CD4-positive, CD25-positive, alpha-beta regulatory T cell (primary cell): ENCODE measurements at regions not wholly inside any gene's neighbourhood (a gene's known extent, or its start where the extent isn't known, plus 50 kb on each side); places are given as distances from the start of the nearest gene placed in this dataset.
"Not testable (repeated sequence)": the region's sequence is repeated elsewhere in the genome, so short reads cannot be mapped to it uniquely, and the experiment has no call there.

Source experiments
- ATAC-seq, 2 donors: fragments of 150-1000 bp; cut with Tn5 transposase; one replicate each; pipeline ENCODE4 v1.10.0; 2021; ENCODE audit warnings: low read depth in 2 of 2, moderate number of reproducible peaks in 2 of 2, moderate library complexity in 1 of 2
- DNase-seq, 3 donors: peaks; one replicate each; pipeline versions ENCODE4 v3.0.0 to v3.0.0-alpha.2; 2012 to 2022; ENCODE audit warnings: mixed read lengths in 1 of 3
- H3K27ac ChIP-seq: one replicate; pipeline ENCODE4 v1.7.0; 2013; ENCODE audit warnings: mild to moderate bottlenecking, low read length; ENCODE audit not compliant: insufficient read depth, poor library complexity, severe bottlenecking
- H3K27me3 ChIP-seq: one replicate; pipeline ENCODE4 v1.7.0; 2013; ENCODE audit warnings: low read length; ENCODE audit not compliant: control insufficient read depth, insufficient read depth
- H3K36me3 ChIP-seq: one replicate; pipeline ENCODE4 v1.7.0; 2013; ENCODE audit warnings: mild to moderate bottlenecking, low read length, moderate library complexity; ENCODE audit not compliant: control insufficient read depth, insufficient read depth
- H3K4me1 ChIP-seq: 2 replicates; pipeline ENCODE4 v1.7.0; 2013; ENCODE audit warnings: mild to moderate bottlenecking, low read length; ENCODE audit not compliant: insufficient read depth, control insufficient read depth, poor library complexity, severe bottlenecking
- H3K4me3 ChIP-seq: one replicate; pipeline ENCODE4 v1.7.0; 2013; ENCODE audit warnings: low read depth, mild to moderate bottlenecking, low read length, moderate library complexity
- H3K9me3 ChIP-seq, 2 experiments: 1 replicate in 1 of 2; 2 replicates in 1 of 2; pipeline ENCODE4 v1.7.0; 2013; ENCODE audit warnings: low read length in 2 of 2, mild to moderate bottlenecking in 1 of 2, moderate library complexity in 1 of 2; ENCODE audit not compliant: control insufficient read depth in 2 of 2
- H3K27ac Mint-ChIP-seq, 3 donors: one replicate each; pipeline ENCODE4 v1.8.0; 2020 to 2022; ENCODE audit warnings: mild to moderate bottlenecking in 3 of 3, mixed read lengths in 3 of 3, moderate library complexity in 2 of 3
- H3K27me3 Mint-ChIP-seq: one replicate; pipeline ENCODE4 v1.8.0; 2022; ENCODE audit warnings: mild to moderate bottlenecking, mixed read lengths
- H3K36me3 Mint-ChIP-seq: one replicate; pipeline ENCODE4 v1.8.0; 2020; ENCODE audit warnings: mixed read lengths
- H3K4me1 Mint-ChIP-seq, 4 donors: one replicate each; pipeline ENCODE4 v1.8.0; 2020 to 2022; ENCODE audit warnings: mixed read lengths in 4 of 4, mild to moderate bottlenecking in 1 of 4
- H3K4me3 Mint-ChIP-seq, 4 donors: one replicate each; pipeline ENCODE4 v1.8.0; 2020 to 2022; ENCODE audit warnings: mild to moderate bottlenecking in 4 of 4, mixed read lengths in 4 of 4, moderate library complexity in 3 of 4
- H3K9me3 Mint-ChIP-seq, 7 donors: one replicate each; pipeline ENCODE4 v1.8.0; 2020 to 2022; ENCODE audit warnings: mixed read lengths in 7 of 7, mild to moderate bottlenecking in 3 of 7, moderate library complexity in 2 of 7

DNA sequence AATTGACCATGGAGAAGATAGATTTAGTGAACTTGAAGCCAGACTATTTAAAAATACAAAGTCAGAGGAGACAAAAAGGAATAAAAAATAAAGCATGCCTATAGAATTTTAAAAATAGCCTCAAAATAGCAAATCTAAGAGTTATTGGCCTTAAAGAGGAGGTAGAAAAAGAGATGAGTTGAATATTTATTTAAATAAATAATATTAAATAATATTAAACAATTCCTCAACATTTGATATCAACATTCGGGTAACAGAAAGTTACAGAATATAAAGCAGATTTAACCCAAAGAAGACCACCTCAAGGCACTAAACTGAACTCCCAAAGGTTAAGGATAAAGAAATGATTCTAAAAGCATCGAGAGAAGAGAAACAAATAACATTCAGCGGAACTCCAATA lies 1627.4 kb downstream of the SPATA31A7 start:
- H3K27ac ChIP-seq, H3K36me3 ChIP-seq, H3K9me3 ChIP-seq, H3K27me3 ChIP-seq, ATAC-seq, DNase-seq, H3K4me1 Mint-ChIP-seq, H3K36me3 Mint-ChIP-seq, H3K27ac Mint-ChIP-seq, H3K4me3 Mint-ChIP-seq, H3K4me3 ChIP-seq, H3K4me1 ChIP-seq: not testable (repeated sequence)
- Mint-ChIP-seq H3K27me3 (peaks cover 23% of the 10 kb centered on the region), H3K9me3 (peaks cover 0 to 15% (median 7%) of the 10 kb centered on the region in 7 donors)

DNA sequence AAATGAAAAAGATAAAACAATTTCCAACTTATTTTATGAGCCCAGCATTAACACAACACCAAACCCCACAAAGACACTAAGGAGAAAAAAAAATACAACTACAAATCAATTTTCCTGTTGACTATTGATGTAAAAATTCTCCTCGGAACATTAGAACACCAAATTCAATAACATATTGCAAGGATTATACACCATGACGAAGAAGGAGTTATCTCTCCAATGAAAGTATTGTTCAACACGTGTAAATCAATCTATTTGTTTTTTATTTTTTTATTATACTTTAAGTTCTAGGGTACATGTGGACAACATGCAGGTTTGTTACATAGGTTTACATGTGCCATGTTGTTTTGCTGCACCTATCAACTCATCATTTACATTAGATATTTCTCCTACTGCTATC lies 1632.3 kb downstream of the SPATA31A7 start:
- H3K36me3 Mint-ChIP-seq, H3K27ac Mint-ChIP-seq, ATAC-seq, H3K27me3 ChIP-seq, H3K27ac ChIP-seq, H3K4me1 Mint-ChIP-seq, H3K36me3 ChIP-seq, H3K4me3 ChIP-seq, H3K9me3 ChIP-seq, H3K4me1 ChIP-seq, H3K4me3 Mint-ChIP-seq, DNase-seq: not testable (repeated sequence)
- H3K9me3 Mint-ChIP-seq: peaks cover 0 to 15% (median 4%) of the 10 kb centered on the region in 7 donors
- peaks cover 13% of the 10 kb centered on the region for H3K27me3 Mint-ChIP-seq

DNA sequence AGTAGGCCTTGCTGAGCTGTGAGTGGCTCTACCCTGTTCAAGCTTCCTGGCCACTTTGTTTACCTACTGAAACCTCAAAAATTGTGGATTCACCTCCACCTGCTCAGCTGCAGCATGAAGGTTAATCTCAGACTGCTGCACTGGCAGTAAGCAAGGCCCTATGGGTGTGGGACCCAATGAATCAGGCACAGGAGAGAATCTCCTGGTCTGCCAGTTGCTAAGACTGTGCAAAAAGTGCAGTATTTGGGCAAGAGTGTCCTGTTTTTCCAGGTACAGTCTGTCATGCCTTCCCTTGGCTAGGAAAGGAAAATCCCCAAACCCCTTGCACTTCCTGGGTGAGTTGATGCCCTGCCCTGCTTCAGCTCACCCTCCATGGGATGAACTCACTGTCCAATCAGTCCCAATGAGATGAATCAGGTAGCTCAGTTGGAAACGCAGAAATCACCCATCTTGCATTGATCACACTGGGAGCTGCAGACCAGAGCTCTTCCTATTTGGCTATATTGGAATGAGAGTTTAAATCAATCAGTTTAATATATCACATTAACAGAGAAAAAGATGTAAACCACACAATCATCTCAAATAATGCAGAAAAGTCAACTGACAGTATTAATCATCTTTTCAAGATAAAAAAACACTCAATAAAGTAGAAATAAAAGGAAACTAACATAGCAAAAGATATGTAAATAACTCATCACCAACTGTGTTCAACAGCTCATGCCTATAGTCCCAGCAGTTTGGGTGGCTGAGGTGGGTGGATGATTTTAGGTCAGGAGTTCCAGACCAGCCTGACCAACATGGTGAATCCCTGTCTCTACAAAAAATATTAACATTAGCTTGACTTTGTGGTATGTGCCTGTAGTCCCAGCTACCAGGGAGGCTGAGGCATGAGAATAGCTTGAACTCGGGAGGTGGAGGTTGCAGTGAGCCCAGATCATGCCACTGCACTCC lies 1638.4 kb downstream of the SPATA31A7 start:
- peaks cover 28% of the 10 kb centered on the region for H3K27me3 Mint-ChIP-seq
- H3K27me3 ChIP-seq, H3K27ac Mint-ChIP-seq, H3K4me3 Mint-ChIP-seq, DNase-seq, H3K27ac ChIP-seq, H3K4me1 Mint-ChIP-seq, H3K36me3 Mint-ChIP-seq, H3K4me1 ChIP-seq, ATAC-seq, H3K9me3 ChIP-seq, H3K9me3 Mint-ChIP-seq, H3K4me3 ChIP-seq, H3K36me3 ChIP-seq: not testable (repeated sequence)

DNA sequence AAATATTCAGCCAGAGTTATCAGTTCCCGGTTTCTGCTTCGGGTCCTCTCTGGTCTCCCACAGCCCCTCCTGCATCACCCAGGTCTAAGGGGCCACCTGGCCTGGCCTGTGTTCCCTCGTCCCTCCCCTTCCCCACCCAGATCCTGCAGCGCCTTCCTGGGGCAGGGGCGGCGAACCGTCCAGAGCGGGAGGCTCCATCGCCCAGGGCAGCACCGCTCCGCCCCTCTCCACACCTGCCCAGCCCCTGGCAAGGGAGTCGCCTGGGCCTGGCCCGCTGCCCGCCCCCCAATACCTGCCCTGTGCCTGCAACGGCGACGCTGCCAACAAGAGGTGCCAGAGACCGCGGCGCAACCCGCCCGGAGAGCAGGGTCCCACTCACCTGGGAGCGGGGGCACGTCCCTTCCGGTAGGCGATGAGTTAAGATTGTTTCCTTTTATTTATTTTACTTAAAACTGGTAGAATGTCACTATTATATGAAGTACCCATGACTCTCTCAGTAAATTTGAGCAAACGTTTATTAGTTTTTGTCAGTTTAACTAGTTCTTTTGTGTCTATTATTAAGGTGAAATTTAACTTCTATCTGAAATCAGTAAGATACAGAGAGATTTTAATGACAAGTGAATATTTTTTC lies 1641.1 kb downstream of the SPATA31A7 start:
- not testable (repeated sequence) for H3K4me1 ChIP-seq, H3K4me3 Mint-ChIP-seq, H3K9me3 ChIP-seq, H3K27ac Mint-ChIP-seq, H3K36me3 Mint-ChIP-seq, H3K9me3 Mint-ChIP-seq, H3K36me3 ChIP-seq, DNase-seq, ATAC-seq, H3K4me3 ChIP-seq, H3K27me3 ChIP-seq, H3K27ac ChIP-seq, H3K4me1 Mint-ChIP-seq
- peaks cover 17% of the 10 kb centered on the region for H3K27me3 Mint-ChIP-seq

DNA sequence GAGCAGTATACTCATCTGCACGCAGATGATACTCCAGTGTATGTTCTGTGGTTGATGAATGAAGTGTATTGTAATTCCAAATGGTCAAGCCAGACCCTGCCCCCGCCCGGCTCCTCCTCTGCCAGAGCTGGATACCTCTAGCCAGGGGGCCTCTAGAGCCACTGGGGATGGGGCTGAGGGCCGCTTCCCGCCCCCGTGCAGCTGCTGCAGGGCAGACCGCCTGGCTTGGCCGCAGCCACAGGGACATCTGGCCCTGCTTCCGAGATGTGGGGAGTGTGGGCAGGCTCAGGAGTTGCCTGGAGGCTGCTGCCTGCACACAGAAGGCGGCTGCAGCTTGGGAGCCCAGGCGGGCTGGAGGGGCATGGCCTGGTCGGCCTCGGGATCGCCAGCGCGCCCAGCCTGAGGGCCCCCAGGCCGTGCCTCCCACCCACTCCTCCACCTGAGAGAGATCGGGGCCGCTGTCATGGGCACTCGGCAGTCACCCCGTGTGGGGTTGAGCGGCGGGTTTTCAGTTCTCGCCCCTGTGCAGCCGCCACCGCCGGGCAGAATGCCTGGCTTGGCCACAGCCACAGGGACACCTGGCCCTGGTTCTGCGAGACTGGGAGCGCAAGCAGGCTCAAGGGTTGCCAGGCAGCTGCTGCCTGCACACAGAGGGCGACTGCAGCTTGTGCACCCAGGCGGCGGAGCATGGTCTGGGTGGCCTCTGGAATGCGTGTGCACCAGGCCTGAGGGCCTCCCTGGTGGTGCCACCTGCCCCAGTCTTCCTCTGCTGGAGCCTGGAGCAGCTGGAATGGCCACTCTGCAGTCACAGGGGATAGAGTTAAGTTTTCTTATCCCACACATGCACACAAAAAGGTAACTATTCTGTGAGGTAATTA lies 1643.7 kb downstream of the SPATA31A7 start:
- H3K4me3 ChIP-seq, ATAC-seq, DNase-seq, H3K4me1 ChIP-seq, H3K9me3 ChIP-seq, H3K4me3 Mint-ChIP-seq, H3K9me3 Mint-ChIP-seq, H3K4me1 Mint-ChIP-seq, H3K27ac Mint-ChIP-seq, H3K36me3 Mint-ChIP-seq, H3K36me3 ChIP-seq, H3K27ac ChIP-seq, H3K27me3 ChIP-seq: not testable (repeated sequence)
- H3K27me3 Mint-ChIP-seq: peaks cover 16% of the 10 kb centered on the region

DNA sequence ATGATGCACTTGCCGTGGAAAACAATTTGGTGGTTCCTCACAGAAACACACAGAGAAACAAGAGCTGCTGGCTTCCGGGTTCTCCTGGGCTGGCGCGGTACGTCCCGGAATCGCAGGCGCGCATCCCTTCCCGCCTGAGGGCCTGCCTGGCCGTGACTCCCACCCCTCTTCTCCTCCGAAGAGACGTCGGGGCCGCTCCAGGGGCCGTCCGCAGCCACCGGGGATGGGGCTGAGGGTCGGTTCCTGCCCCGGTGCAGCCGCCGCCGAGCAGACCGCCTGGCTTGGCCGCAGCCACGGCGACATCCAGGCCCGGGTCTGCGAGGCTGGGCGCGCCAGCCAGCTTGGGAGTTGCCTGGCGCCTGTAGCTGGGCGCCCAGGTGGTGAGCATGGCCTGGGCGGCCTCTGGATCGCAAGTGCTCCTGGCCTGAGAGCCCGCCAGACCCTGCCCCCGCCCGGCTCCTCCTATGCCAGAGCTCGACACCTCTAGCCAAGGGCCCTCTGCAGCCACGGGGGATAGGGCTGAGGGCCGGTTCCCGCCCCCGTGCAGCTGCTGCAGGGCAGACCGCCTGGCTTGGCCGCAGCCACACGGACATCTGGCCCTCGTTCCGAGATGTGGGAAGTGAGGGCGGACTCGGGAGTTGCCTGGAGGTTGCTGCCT lies 1647.5 kb downstream of the SPATA31A7 start:
- H3K4me1 Mint-ChIP-seq, H3K4me3 ChIP-seq, H3K9me3 ChIP-seq, H3K27ac Mint-ChIP-seq, H3K36me3 ChIP-seq, H3K9me3 Mint-ChIP-seq, H3K27me3 ChIP-seq, H3K36me3 Mint-ChIP-seq, H3K4me1 ChIP-seq, ATAC-seq, H3K27me3 Mint-ChIP-seq: not testable (repeated sequence)
- H3K27ac ChIP-seq: peak overlapping the region; percentile 14
- peak in 2 of 3 donors; percentile 32 to 41 for DNase-seq
- H3K4me3 Mint-ChIP-seq: peak overlapping the region in 1 of 4 donors; percentile 39

DNA sequence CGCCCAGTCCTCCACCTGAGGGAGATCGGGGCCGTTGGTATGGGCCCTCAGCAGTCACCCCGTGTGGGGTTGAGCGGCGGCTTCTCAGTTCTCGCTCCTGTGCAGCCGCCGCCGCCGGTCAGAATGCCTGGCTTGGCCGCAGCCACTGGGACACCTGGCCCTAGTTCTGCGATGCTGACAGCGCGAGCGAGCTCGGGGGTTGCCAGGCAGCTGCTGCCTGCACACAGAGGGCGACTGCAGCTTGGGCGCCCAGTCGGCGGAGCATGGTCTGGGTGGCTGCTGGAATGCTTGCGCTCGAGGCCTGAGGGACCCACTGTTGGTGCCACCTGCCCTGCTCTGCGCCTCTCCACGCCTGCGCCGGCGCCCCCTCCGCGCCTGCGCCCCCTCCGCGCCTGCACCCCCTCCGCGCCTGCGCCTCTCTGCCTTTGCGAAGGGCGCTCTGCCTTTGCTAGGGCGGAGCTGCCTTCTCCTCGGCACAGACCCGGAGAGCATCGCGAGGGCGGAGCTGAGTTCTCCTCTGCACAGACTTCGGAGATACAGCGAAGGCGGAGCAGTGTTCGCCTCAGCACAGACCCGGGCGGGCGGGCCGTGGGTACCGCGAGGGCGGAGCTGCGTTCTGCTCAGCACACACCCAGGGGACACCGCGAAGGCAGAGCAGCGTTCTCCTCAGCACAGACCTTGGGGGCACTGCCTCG lies 1648.3 kb downstream of the SPATA31A7 start:
- H3K27me3 ChIP-seq, H3K9me3 Mint-ChIP-seq, H3K4me3 ChIP-seq, H3K4me1 Mint-ChIP-seq, H3K36me3 Mint-ChIP-seq, H3K36me3 ChIP-seq, H3K9me3 ChIP-seq, H3K27ac ChIP-seq, H3K4me1 ChIP-seq: not testable (repeated sequence)
- ATAC-seq (peak; percentile 97 to 99), DNase-seq (peak; percentile 83 to 95 (median 91))
- Mint-ChIP-seq H3K27me3 (peaks cover 16% of the 10 kb centered on the region), H3K27ac (peak overlapping the region; percentile 80 to 86 (median 81)), H3K4me3 (peak overlapping the region; percentile 79 to 94 (median 88))
